GM12865 (cell line): ENCODE measurements at regions not wholly inside any gene's neighbourhood (a gene's known extent, or its start where the extent isn't known, plus 50 kb on each side); places are given as distances from the start of the nearest gene placed in this dataset.
"Not testable (repeated sequence)": the region's sequence is repeated elsewhere in the genome, so short reads cannot be mapped to it uniquely, and the experiment has no call there.

Experiments used
- DNase-seq: peaks from one replicate; pipeline ENCODE4 v3.0.0; 2010; ENCODE audit warnings: low read depth
- H3K4me3 ChIP-seq: 2 replicates; pipeline ENCODE4 v1.5.1; 2011; ENCODE audit warnings: mild to moderate bottlenecking, low read depth, low read length, control low read depth
- TF ChIP-seq, protein P1 (sequence below): IDR thresholded peaks from 2 replicates; pipeline ENCODE4 v1.5.1; 2011; ENCODE audit warnings: low read length, control low read depth, low read depth, inconsistent platforms; ENCODE audit not compliant: insufficient read depth; ENCODE audit errors: missing control alignments

DNA sequence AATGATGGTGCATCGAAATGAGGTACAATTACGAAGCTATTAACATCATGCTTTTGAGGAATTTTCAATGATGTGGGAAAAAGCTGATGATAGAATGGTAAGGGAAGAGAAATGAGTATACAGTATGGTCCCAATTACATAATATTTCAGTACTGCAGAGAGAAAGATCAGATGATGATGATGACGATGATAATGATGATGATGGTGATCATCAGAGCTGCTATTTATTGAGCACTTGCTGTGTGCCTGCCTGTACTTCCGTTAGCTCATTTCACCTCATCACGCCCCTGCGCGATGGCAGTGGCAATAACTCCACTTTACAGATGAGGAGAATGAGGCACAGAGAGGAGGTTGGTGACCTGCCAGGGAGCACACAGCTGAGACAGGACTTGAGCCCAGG is 620.8 kb downstream of the MATN1 start:
- no peak overlapping the region for H3K4me3 ChIP-seq
- DNase-seq, result no peak
- TF ChIP-seq, protein P1, sequence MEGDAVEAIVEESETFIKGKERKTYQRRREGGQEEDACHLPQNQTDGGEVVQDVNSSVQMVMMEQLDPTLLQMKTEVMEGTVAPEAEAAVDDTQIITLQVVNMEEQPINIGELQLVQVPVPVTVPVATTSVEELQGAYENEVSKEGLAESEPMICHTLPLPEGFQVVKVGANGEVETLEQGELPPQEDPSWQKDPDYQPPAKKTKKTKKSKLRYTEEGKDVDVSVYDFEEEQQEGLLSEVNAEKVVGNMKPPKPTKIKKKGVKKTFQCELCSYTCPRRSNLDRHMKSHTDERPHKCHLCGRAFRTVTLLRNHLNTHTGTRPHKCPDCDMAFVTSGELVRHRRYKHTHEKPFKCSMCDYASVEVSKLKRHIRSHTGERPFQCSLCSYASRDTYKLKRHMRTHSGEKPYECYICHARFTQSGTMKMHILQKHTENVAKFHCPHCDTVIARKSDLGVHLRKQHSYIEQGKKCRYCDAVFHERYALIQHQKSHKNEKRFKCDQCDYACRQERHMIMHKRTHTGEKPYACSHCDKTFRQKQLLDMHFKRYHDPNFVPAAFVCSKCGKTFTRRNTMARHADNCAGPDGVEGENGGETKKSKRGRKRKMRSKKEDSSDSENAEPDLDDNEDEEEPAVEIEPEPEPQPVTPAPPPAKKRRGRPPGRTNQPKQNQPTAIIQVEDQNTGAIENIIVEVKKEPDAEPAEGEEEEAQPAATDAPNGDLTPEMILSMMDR, result no peak

DNA sequence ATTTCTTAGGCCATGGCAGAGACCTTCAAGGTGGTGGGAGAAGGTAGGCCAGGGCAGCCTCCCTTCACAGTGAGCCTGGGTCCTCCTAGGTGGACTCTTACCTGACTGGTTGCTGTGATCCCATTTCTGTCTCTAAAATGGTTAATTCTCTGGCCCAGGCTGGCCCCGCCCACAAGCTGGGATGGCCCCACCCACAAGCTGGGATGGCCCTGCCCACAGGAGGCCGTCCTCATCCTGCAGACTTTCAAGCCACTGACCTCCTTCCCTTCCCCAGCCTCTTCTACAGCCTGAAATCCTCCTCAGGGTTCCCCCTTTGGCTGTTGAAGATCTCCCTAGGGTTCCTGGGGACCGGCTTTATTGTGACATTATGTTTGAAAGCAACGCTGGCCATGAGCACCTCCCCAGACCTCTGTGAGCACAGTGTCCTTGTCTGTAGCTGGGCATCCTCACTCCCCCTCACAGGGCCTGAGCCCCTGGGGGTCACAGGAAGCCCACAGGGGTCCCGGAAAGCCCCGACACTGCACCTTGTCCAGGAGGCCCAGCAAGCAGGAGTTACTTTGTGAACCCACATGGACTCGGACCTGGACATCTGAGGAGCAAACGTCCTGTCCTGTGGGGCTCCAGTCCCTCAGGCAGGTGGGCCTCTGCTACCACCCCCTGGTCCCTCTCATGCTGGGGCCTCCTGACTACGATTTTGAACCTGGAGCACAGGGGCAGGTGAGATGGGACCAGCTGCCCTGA is 621.7 kb downstream of the MATN1 start:
- H3K4me3 ChIP-seq, result no peak overlapping the region
- no peak for DNase-seq
- TF ChIP-seq, protein P1, result no peak

DNA sequence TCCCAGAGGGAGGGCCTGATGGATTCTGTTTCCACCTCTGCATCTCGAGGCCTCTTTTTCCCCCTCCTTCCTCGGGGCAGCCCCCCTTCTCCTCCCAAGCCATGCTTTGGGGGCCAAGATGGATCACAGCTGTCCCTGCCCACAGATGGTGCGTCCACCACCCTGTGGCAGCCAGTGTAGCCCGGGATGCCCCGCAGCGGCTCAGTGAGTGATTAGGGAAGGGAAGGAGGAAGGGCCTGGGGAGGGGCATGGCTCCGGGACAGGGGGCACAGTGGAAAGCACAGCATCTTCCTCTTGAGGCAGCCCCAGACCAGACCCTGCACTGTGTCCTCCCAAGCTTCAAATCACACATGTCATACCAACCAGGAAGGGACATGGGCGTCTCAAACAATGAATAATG is 622.4 kb downstream of the MATN1 start:
- TF ChIP-seq, protein P1, result no peak
- no peak for DNase-seq
- no peak overlapping the region for H3K4me3 ChIP-seq

DNA sequence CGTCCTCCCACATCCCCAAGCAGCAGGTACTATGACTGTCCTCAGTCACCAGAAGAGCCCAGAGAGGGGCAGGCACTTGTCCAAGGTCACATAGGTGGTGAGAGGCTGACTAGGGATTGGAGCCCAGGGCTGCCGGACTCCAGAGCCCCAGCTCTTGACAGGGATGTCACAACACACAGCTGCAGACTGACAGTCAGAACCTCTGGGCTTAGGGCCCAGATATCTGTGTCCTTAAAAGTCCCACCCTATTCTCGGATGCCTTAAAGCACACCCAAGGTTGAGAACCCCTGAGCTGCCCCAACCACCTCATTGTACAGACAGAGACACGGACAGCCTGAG is 622.9 kb downstream of the MATN1 start:
- DNase-seq, result no peak
- no peak overlapping the region for H3K4me3 ChIP-seq
- TF ChIP-seq, protein P1, result no peak

DNA sequence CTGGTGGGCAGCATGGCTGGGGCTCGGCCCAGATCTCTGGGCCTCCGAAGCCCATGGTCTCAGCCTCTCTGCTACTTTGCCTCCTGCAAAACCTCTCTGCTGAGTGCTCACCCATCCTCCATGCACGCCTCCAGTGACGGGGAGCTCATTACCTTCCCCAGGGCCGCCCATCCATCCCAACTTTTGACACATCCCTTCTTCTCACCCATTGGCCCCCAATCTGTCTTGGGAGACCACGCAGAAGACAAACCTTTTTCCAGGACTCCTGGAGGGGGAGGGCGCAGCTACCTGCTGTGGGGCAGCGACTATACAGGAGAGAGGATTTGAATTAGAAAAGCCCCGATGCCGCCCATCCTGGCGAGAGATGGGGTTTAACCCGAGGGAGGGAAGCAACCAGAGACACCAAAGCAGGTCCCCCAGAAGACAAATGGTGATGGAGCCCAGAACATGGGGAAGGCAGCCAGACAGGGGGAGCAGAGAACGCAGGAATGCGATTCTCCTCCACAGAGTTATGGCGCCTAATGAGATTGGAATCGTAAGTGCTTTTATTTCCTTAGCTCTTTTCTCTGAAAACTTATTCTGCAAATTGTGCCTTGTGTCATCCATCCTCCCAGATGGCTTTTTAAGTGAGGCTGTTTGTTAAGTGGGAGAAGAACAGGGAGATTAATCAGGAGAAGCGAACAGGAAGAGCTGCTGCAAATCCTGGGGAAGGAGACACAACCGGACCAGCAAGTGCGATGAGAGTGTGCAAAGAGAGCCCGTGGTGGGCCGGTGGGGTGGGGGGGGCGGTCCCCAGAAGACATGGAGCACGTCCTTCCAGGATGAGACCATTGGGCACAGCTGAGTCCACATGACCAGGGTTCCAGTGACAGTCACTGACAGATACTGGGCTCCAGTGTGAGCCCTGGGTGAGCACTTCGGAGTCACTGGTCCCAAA is 623.5 kb downstream of the MATN1 start:
- TF ChIP-seq, protein P1, result no peak
- DNase-seq, result no peak
- H3K4me3 ChIP-seq, result no peak overlapping the region

DNA sequence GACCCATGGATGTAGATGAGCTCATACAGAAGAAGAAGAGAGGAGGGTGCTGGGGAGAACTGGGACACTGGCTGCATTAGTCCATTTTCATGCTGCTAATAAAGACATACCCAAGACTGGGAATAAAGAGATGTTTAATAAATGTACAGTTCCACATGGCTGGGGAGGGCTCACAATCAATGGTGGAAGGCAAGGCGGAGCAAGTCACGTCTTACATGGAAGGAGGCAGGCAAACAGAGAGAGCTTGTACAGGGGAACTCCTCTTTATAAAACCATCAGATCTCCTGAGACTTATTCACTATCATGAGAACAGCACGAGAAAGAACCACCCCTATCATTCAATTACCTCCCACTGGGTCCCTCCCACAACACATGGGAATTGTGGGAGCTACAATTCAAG is 625.5 kb downstream of the MATN1 start:
- H3K4me3 ChIP-seq, result not testable (repeated sequence)

DNA sequence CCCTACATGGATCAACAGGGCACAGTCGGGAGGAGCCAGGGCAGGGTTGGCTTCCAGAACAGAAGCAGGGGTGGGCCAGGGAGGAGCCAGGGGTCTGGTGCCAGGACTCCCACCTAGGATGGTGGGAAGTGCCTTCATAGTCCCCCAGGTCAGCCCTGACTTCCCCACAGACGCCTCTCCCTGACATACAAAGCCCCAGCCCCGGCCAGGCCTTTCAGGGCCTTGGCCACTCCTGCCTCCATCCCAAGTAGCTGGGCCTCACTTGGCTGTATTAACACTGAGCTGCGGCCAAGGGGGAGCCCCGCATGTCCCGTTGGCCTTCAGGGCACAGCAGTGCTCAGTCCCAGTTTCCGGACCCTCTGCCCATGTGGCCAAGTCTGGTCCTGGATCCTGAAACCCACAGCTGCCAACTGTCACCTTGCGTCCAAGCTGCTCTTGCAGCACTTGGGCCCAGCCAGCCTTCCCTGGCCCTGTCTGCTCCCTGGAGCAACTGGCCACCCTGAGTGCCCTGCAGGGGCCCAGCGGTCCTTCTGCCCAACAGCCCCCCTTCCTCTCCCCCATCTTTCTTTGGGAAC is 627.8 kb downstream of the MATN1 start:
- TF ChIP-seq, protein P1, result no peak
- no peak overlapping the region for H3K4me3 ChIP-seq
- DNase-seq, result no peak

More for the DNA sequence above, 625.5 kb downstream of the MATN1 start:
- DNase-seq, result not testable (repeated sequence)
